Erythroblast (primary cell): ENCODE measurements at regions not wholly inside any gene's neighbourhood (a gene's known extent, or its start where the extent isn't known, plus 50 kb on each side); places are given as distances from the start of the nearest gene placed in this dataset.
"Not testable (repeated sequence)": the region's sequence is repeated elsewhere in the genome, so short reads cannot be mapped to it uniquely, and the experiment has no call there.

ENCODE experiments used
- GATA1 ChIP-seq: IDR thresholded peaks from 2 replicates; pipeline ENCODE4 v1.6.1; 2011; ENCODE audit warnings: low read depth, mild to moderate bottlenecking, control low read depth, low read length, moderate library complexity
- POLR2A ChIP-seq: IDR thresholded peaks from 2 replicates; pipeline ENCODE4 v1.6.1; 2011; ENCODE audit warnings: mild to moderate bottlenecking, low read length

- not testable (repeated sequence) for TF ChIP-seq POLR2A, GATA1
Observed at GRCh38 chr1:214095896-214096295, 108.1 kb downstream of the PROX1 start.
